IMR-90 (cell line): ENCODE measurements at regions not wholly inside any gene's neighbourhood (a gene's known extent, or its start where the extent isn't known, plus 50 kb on each side); places are given as distances from the start of the nearest gene placed in this dataset.

Source experiments
- ATAC-seq: fragments of 200-7000 bp; cut with Tn5 transposase; 2 replicates; pipeline ENCODE4 v1.9.1; 2020; ENCODE audit warnings: low read depth, mild to moderate bottlenecking, moderate library complexity
- BruUV-seq: library from RNA; stranded (reverse); fragments of 400-500 nt; replicated peaks from 2 replicates; lab custom pipeline; 2021; lab: Mats Ljungman, UMichigan
- CTCF ChIA-PET: fragments of 300-600 bp; formaldehyde crosslinking; extraction: SDS; loops from one replicate; lab custom pipeline; 2021; ENCODE audit warnings: antibody characterized with exemption; lab: Yijun Ruan, JAX
- POLR2A ChIA-PET: fragments of 300-600 bp; sonication (Branson Sonifier 250); formaldehyde crosslinking; loops from one replicate; lab custom pipeline; 2022; ENCODE audit warnings: antibody characterized with exemption; ENCODE audit not compliant: unreplicated experiment; lab: Charles Lee
- DNase-seq: peaks from one replicate; pipeline ENCODE4 v3.0.0; 2013
- H2AFZ ChIP-seq: replicated peaks from 2 replicates; pipeline ENCODE3; 2013; ENCODE audit warnings: low read length, mild to moderate bottlenecking; ENCODE audit not compliant: poor library complexity
- H2AK5ac ChIP-seq: 2 replicates; pipeline ENCODE4 v1.6.1; 2013; ENCODE audit warnings: low read depth, low read length, inconsistent platforms
- H2AK9ac ChIP-seq: replicated peaks from 2 replicates; pipeline ENCODE3; 2013; ENCODE audit warnings: mild to moderate bottlenecking, low read depth, low read length, moderate library complexity; ENCODE audit not compliant: poor library complexity
- H2BK120ac ChIP-seq: 2 replicates; pipeline ENCODE4 v1.6.1; 2013; ENCODE audit warnings: low read depth, low read length, inconsistent platforms
- H2BK15ac ChIP-seq: 3 replicates; pipeline ENCODE4 v1.6.1; 2013; ENCODE audit warnings: low read depth, low read length, inconsistent platforms
- H2BK20ac ChIP-seq: 2 replicates; pipeline ENCODE4 v1.6.1; 2013; ENCODE audit warnings: low read depth, mild to moderate bottlenecking, inconsistent platforms, low read length, moderate library complexity
- H2BK5ac ChIP-seq: 2 replicates; pipeline ENCODE4 v1.6.1; 2013; ENCODE audit warnings: mild to moderate bottlenecking, low read depth, low read length, inconsistent platforms; ENCODE audit not compliant: poor library complexity, severe bottlenecking
- H3K14ac ChIP-seq: replicated peaks from 2 replicates; pipeline ENCODE4 v1.6.1; 2013; ENCODE audit warnings: low read depth, low read length, inconsistent platforms
- H3K18ac ChIP-seq: 2 replicates; pipeline ENCODE4 v1.6.1; 2013; ENCODE audit warnings: low read depth, low read length, control low read depth
- H3K23ac ChIP-seq: 2 replicates; pipeline ENCODE4 v1.6.1; 2013; ENCODE audit warnings: low read depth, low read length, inconsistent platforms
- H3K27ac ChIP-seq: 2 replicates; pipeline ENCODE4 v1.5.1; 2013; ENCODE audit warnings: mild to moderate bottlenecking, control low read depth, low read length; ENCODE audit not compliant: insufficient read depth
- H3K27me3 ChIP-seq: 2 replicates; pipeline ENCODE4 v1.6.1; 2013; ENCODE audit warnings: low read length; ENCODE audit not compliant: control insufficient read depth, insufficient read depth
- H3K36me3 ChIP-seq: 2 replicates; pipeline ENCODE4 v1.6.1; 2013; ENCODE audit warnings: low read length, mixed read lengths; ENCODE audit not compliant: control insufficient read depth, insufficient read depth
- H3K4ac ChIP-seq: 2 replicates; pipeline ENCODE4 v1.6.1; 2013; ENCODE audit warnings: low read depth, low read length, inconsistent platforms
- H3K4me1 ChIP-seq: 2 replicates; pipeline ENCODE4 v1.6.1; 2013; ENCODE audit warnings: low read length, mixed read lengths; ENCODE audit not compliant: control insufficient read depth, insufficient read depth
- H3K4me2 ChIP-seq: 2 replicates; pipeline ENCODE4 v1.6.1; 2013; ENCODE audit warnings: low read depth, mild to moderate bottlenecking, control low read depth, low read length, moderate library complexity
- H3K4me3 ChIP-seq: 2 replicates; pipeline ENCODE4 v1.5.1; 2013; ENCODE audit warnings: low read depth, mild to moderate bottlenecking, control low read depth, low read length, moderate library complexity; ENCODE audit not compliant: insufficient read depth
- H3K56ac ChIP-seq: 2 replicates; pipeline ENCODE4 v1.6.1; 2013; ENCODE audit warnings: low read length, inconsistent platforms; ENCODE audit not compliant: insufficient read depth; ENCODE audit errors: extremely low read depth
- H3K79me1 ChIP-seq, 2 experiments: 2 replicates each; pipeline ENCODE4 v1.6.1; 2013; ENCODE audit warnings: low read length in 2 of 2, inconsistent platforms in 1 of 2, low read depth in 1 of 2
- H3K9ac ChIP-seq: 2 replicates; pipeline ENCODE4 v1.6.1; 2013; ENCODE audit warnings: low read depth, low read length, control low read depth
- H3K9me1 ChIP-seq: 2 replicates; pipeline ENCODE4 v1.6.1; 2013; ENCODE audit warnings: low read length, inconsistent platforms; ENCODE audit not compliant: insufficient read depth
- H3K9me3 ChIP-seq: 2 replicates; pipeline ENCODE4 v1.6.1; 2013; ENCODE audit warnings: low read length; ENCODE audit not compliant: control insufficient read depth, insufficient read depth
- H4K20me1 ChIP-seq: 2 replicates; pipeline ENCODE4 v1.6.1; 2013; ENCODE audit warnings: low read length, inconsistent platforms; ENCODE audit not compliant: insufficient read depth
- H4K5ac ChIP-seq: 2 replicates; pipeline ENCODE4 v1.6.1; 2013; ENCODE audit warnings: mild to moderate bottlenecking, low read depth, low read length, control low read depth
- H4K8ac ChIP-seq, 2 experiments: 2 replicates each; pipeline ENCODE4 v1.6.1; 2013; ENCODE audit warnings: low read depth in 2 of 2, low read length in 2 of 2, control low read depth in 1 of 2, inconsistent platforms in 1 of 2
- H4K91ac ChIP-seq: 2 replicates; pipeline ENCODE4 v1.6.1; 2013; ENCODE audit warnings: low read depth, low read length, inconsistent platforms; ENCODE audit not compliant: insufficient read depth
- CEBPB ChIP-seq: IDR thresholded peaks from 2 replicates; pipeline ENCODE4 v1.6.1; 2012; ENCODE audit warnings: low read depth, low read length, improper control_type of control experiment
- NFE2L2 ChIP-seq: fragments of 150-350 bp; IDR thresholded peaks from 2 replicates; pipeline ENCODE4 v1.6.1; 2016; ENCODE audit warnings: low read depth, mild to moderate bottlenecking, low read length
- RFX5 ChIP-seq: IDR thresholded peaks from 2 replicates; pipeline ENCODE4 v1.8.0; 2012; ENCODE audit warnings: low read depth, mild to moderate bottlenecking, low read length, moderate library complexity
- WGBS, 2 experiments: methylation state at CpG; one replicate each; pipeline versions ENCODE4 v1.1.5 to v1.1.7; 2013; ENCODE audit warnings: missing lambda C conversion rate in 2 of 2; ENCODE audit not compliant: insufficient read length in 1 of 2; ENCODE audit errors: extremely low coverage in 2 of 2; 5-methylcytosine and 5-hydroxymethylcytosine counted together
- dilution Hi-C: fragments of 300-500 bp; cut with HindIII; formaldehyde crosslinking; loops from one replicate; pipeline ENCODE4 v1.14.3; 2018; ENCODE audit warnings: low sequenced_read_pairs; ENCODE audit not compliant: unreplicated experiment
- in situ Hi-C: fragments of 300-500 bp; cut with MboI; formaldehyde crosslinking; loops from 3 replicates; pipeline ENCODE4 v1.14.3; 2019; ENCODE audit warnings: low sequenced_read_pairs, inconsistent platforms, mixed read lengths
- intact Hi-C: fragments of 100-400 bp; cut with micrococcal nuclease; formaldehyde crosslinking; loops from 2 replicates; pipeline ENCODE4 v1.10.0; 2022
- TF ChIP-seq, protein P1 (sequence below): fragments of 150-350 bp; IDR thresholded peaks from 2 replicates; pipeline ENCODE4 v1.6.1; 2017; ENCODE audit warnings: mild to moderate bottlenecking, antibody characterized with exemption, low read length, low read depth

DNA sequence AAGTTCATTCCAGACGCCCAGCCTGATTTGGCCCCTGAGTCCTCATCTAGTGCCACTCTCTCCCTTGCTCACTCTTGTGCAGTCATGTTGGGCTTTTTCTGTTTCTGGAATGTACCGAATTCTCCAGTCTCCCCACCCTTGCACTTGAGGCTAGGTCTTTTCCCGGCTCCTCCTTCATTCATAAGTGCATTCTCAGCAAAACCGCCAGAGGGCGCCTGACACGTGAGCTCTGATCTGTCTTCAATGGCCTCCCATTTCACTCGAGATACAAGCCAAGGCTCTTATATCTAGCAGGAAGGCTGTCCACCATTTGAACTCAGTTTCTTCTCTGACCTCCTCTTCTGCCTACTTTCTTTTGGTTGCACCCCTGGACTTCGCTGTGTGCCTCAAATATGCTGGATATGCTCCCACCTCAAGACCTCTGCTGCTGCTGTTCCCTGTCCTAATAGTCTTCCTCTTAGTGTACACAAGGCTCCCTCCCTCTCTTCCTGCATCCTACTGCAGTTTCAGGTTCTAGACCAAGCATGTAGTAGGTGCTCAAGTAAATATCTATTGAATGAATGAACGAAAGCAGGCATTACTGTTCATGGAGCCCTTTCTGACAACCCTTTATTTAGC is 568.1 kb upstream of the WWC1 start (continued):
- no peak for TF ChIP-seq CEBPB
- no peak for TF ChIP-seq NFE2L2

DNA sequence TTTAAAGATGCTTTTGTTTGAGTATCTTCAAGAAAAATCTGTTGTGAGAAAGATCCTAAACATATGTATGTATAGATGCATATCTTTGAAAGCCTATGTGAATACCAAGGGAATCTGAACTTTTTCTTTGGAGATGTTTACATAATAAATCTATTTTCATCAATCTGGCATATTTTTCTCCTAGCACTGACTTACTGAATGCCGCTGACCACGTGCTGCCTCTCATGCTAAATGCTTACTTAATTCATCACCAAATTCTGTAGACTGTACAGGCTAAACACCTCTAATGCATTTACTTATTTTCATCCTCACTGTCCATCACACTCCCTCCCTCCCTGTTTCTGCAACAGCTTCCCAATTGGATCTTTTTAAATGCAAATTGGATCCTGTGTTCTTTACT is 566.2 kb upstream of the WWC1 start:
- Histone ChIP-seq H2BK120ac (no peak overlapping the region), H2BK5ac (no peak overlapping the region), H3K4me2 (no peak overlapping the region), H3K18ac (no peak overlapping the region), H3K4me3 (no peak overlapping the region), H2BK15ac (no peak overlapping the region), H3K36me3 (no peaks in the 10 kb centered on the region), H3K4me1 (peaks cover 7% of the 10 kb centered on the region), H3K9me1 (peaks cover 4% of the 10 kb centered on the region; the same call in 1 of the 2 replicates), H3K9ac (no peak overlapping the region), H2AK9ac (no peak overlapping the region), H4K91ac (no peak overlapping the region), H3K27me3 (no peaks in the 10 kb centered on the region), H3K4ac (no peak overlapping the region), H3K56ac (no peak overlapping the region), H4K20me1 (no peaks in the 10 kb centered on the region), H3K9me3 (no peaks in the 10 kb centered on the region), H3K79me1 (no peaks in the 10 kb centered on the region), H4K5ac (no peak overlapping the region), H2BK20ac (peak overlapping the region; percentile 14; the same call in 1 of the 2 replicates), H3K23ac (no peak overlapping the region), H2AK5ac (no peak overlapping the region), H3K14ac (no peak overlapping the region), H4K8ac (no peak overlapping the region), H2AFZ (no peak overlapping the region), H3K27ac (no peak overlapping the region)
- TF ChIP-seq, protein P1, sequence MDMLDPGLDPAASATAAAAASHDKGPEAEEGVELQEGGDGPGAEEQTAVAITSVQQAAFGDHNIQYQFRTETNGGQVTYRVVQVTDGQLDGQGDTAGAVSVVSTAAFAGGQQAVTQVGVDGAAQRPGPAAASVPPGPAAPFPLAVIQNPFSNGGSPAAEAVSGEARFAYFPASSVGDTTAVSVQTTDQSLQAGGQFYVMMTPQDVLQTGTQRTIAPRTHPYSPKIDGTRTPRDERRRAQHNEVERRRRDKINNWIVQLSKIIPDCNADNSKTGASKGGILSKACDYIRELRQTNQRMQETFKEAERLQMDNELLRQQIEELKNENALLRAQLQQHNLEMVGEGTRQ: peak; percentile 68; the same call in 1 of the 2 replicates
- no peak for TF ChIP-seq RFX5
- ChIA-PET POLR2A (no interaction called here), CTCF (no interaction called here)
- intact Hi-C loops: no loop called here
- DNase-seq: peak; percentile 29
- BruUV-seq: no TSS peak
- WGBS, 2 experiments: no CpG with 5 or more reads among the region's 2 CpGs
- in situ Hi-C loops: loop anchor here (10.0 kb wide), 1 partner anchor 220 kb away; no protein-coding TSS in a partner anchor
- dilution Hi-C loops: no loop called here
- no peak for ATAC-seq
